HCT116 (cell line): ENCODE measurements at regions not wholly inside any gene's neighbourhood (a gene's known extent, or its start where the extent isn't known, plus 50 kb on each side); places are given as distances from the start of the nearest gene placed in this dataset.

Source experiments
- ATAC-seq: fragments of 200-7000 bp; cut with Tn5 transposase; 2 replicates; pipeline ENCODE4 v1.9.1; 2020; ENCODE audit warnings: mild to moderate bottlenecking, moderate library complexity
- BruUV-seq: library from RNA; stranded (reverse); fragments of 400-500 nt; replicated peaks from 2 replicates; lab custom pipeline; 2021; lab: Mats Ljungman, UMichigan
- CTCF ChIA-PET: fragments of 300-600 bp; sonication (Branson Sonifier 250); formaldehyde crosslinking; loops from one replicate; lab custom pipeline; 2021; ENCODE audit warnings: antibody characterized with exemption; lab: Charles Lee
- POLR2A ChIA-PET: fragments of 300-600, 350-600 bp; sonication (Branson Sonifier 250); formaldehyde crosslinking; loops from one replicate; lab custom pipeline; 2021; ENCODE audit warnings: antibody characterized with exemption; lab: Charles Lee
- RAD21 ChIA-PET, 2 experiments: fragments of 300-600 bp; sonication (Branson Sonifier 250); formaldehyde crosslinking; loops; one replicate each; lab custom pipeline; 2023; ENCODE audit warnings: low total read pairs in 2 of 2; ENCODE audit not compliant: uncharacterized antibody in 2 of 2, unreplicated experiment in 2 of 2, low non-redundant PET in 1 of 2; lab: Charles Lee
- DNase-seq: peaks from one replicate; pipeline ENCODE4 v3.0.0-alpha.2; 2010; ENCODE audit warnings: low read depth, low spot score
- H2AFZ ChIP-seq: fragments of 200-600 bp; shearing (Covaris generic), sonication (generic); 2 replicates; pipeline ENCODE4 v1.6.1; 2017; ENCODE audit warnings: low read depth, mixed run types, mixed read lengths, antibody characterized with exemption, low read length; ENCODE audit not compliant: poor library complexity, severe bottlenecking
- H3K27ac ChIP-seq: 2 replicates; pipeline ENCODE4 v1.5.1; 2012; ENCODE audit warnings: low read depth, low read length
- H3K27me3 ChIP-seq: fragments of 200-600 bp; sonication (generic); 2 replicates; pipeline ENCODE4 v1.6.1; 2016; ENCODE audit warnings: mixed run types, low read length, mixed read lengths; ENCODE audit not compliant: insufficient read depth
- H3K36me3 ChIP-seq, 2 experiments: fragments of 200-500 bp in 1 of 2; fragments of 200-600 bp in 1 of 2; sonication (Bioruptor generic) in 1 of 2; sonication (generic) in 1 of 2; 2 replicates each; pipeline versions ENCODE4 v1.5.1 to v1.6.1; 2014 to 2016; ENCODE audit warnings: low read length in 2 of 2, inconsistent platforms in 1 of 2, mixed read lengths in 1 of 2, mixed run types in 1 of 2; ENCODE audit not compliant: insufficient read depth in 2 of 2, control insufficient read depth in 1 of 2
- H3K4me1 ChIP-seq, 2 experiments: fragments of 200-600 bp in 1 of 2; sonication (generic) in 1 of 2; 2 replicates each; pipeline versions ENCODE4 v1.5.1 to v1.6.1; 2012 to 2017; ENCODE audit warnings: low read length in 2 of 2, inconsistent platforms in 1 of 2, mild to moderate bottlenecking in 1 of 2, mixed read lengths in 1 of 2, mixed run types in 1 of 2, moderate library complexity in 1 of 2; ENCODE audit not compliant: insufficient read depth in 2 of 2, control insufficient read depth in 1 of 2
- H3K4me2 ChIP-seq: fragments of 200-600 bp; sonication (generic); 2 replicates; pipeline ENCODE4 v1.6.1; 2017; ENCODE audit warnings: mixed run types, low read length, mixed read lengths
- H3K4me3 ChIP-seq, 2 experiments: fragments of 200-600 bp in 1 of 2; sonication (generic) in 1 of 2; replicated peaks in 1 of 2; 2 replicates each; pipeline ENCODE4 v1.5.1; 2011 to 2016; ENCODE audit warnings: low read length in 2 of 2, control low read depth in 1 of 2, low read depth in 1 of 2, mild to moderate bottlenecking in 1 of 2, mixed read lengths in 1 of 2, mixed run types in 1 of 2
- H3K79me2 ChIP-seq: fragments of 200-600 bp; sonication (generic); 2 replicates; pipeline ENCODE4 v1.6.1; 2017; ENCODE audit warnings: mild to moderate bottlenecking, mixed run types, low read length, moderate library complexity, mixed read lengths; ENCODE audit not compliant: insufficient read depth
- H3K9ac ChIP-seq: fragments of 200-600 bp; sonication (generic); 2 replicates; pipeline ENCODE4 v1.6.1; 2016; ENCODE audit warnings: low read length, mixed read lengths
- H3K9me2 ChIP-seq: fragments of 200-600 bp; sonication (generic), shearing (Covaris generic); 2 replicates; pipeline ENCODE4 v1.6.1; 2017; ENCODE audit warnings: mixed run types, mild to moderate bottlenecking, moderate library complexity; ENCODE audit not compliant: insufficient read depth
- H3K9me3 ChIP-seq, 2 experiments: fragments of 200-500 bp in 1 of 2; fragments of 200-600 bp in 1 of 2; sonication (Bioruptor generic) in 1 of 2; sonication (generic) in 1 of 2; 2 replicates each; pipeline ENCODE4 v1.6.1; 2014 to 2017; ENCODE audit warnings: low read length in 2 of 2, mixed read lengths in 2 of 2, inconsistent platforms in 1 of 2, low read depth in 1 of 2, mild to moderate bottlenecking in 1 of 2, mixed run types in 1 of 2, moderate library complexity in 1 of 2; ENCODE audit not compliant: control insufficient read depth in 1 of 2, insufficient read depth in 1 of 2
- H4K20me1 ChIP-seq: fragments of 200-600 bp; sonication (generic), shearing (Covaris generic); 2 replicates; pipeline ENCODE4 v1.6.1; 2017; ENCODE audit warnings: mixed run types, mild to moderate bottlenecking, moderate library complexity; ENCODE audit not compliant: insufficient read depth
- CBX3 ChIP-seq: IDR thresholded peaks from 2 replicates; pipeline ENCODE4 v1.6.1; 2012; ENCODE audit warnings: low read depth
- EZH2phosphoT487 ChIP-seq: fragments of 200-600 bp; IDR thresholded peaks from 2 replicates; pipeline ENCODE4 v1.6.1; 2018; ENCODE audit warnings: antibody characterized with exemption, borderline replicate concordance
- POLR2A ChIP-seq: IDR thresholded peaks from 2 replicates; pipeline ENCODE4 v1.7.0; 2011; ENCODE audit warnings: borderline replicate concordance; ENCODE audit not compliant: insufficient read depth, insufficient read length; ENCODE audit errors: extremely low read depth
- RAD21 ChIP-seq: IDR thresholded peaks from 2 replicates; pipeline ENCODE4 v1.6.1; 2012; ENCODE audit warnings: low read depth, mild to moderate bottlenecking
- intact Hi-C: fragments of 100-400 bp; cut with micrococcal nuclease; formaldehyde crosslinking; loops from 2 replicates; pipeline ENCODE4 v1.10.0; 2022

GRCh38 chr6:1536526-1537429, 72.9 kb upstream of the FOXC1 start:
- no peaks in the 10 kb centered on the region for H3K9me2 ChIP-seq
- no peak overlapping the region for H3K9ac ChIP-seq
- ATAC-seq (no peak), DNase-seq (no peak)
- no peak overlapping the region for H3K27ac ChIP-seq
- BruUV-seq, result no TSS peak
- POLR2A ChIA-PET, result no interaction called here
- H2AFZ ChIP-seq, result no peak overlapping the region
- no peaks in the 10 kb centered on the region for H3K79me2 ChIP-seq
- CTCF ChIA-PET, result no interaction called here
- RAD21 ChIA-PET, result no interaction called here
- H3K4me2 ChIP-seq, result no peak overlapping the region
- H3K27me3 ChIP-seq, result no peaks in the 10 kb centered on the region
- H3K36me3 ChIP-seq, result no peaks in the 10 kb centered on the region
- H3K4me3 ChIP-seq, result no peak overlapping the region
- TF ChIP-seq EZH2phosphoT487, result no peak
- TF ChIP-seq RAD21, result no peak
- no peak for TF ChIP-seq CBX3
- no peaks in the 10 kb centered on the region for H3K9me3 ChIP-seq
- no peaks in the 10 kb centered on the region for H4K20me1 ChIP-seq
- intact Hi-C loops, result no loop called here
- H3K4me1 ChIP-seq, result peaks cover 0 to 8% of the 10 kb centered on the region in 2 experiments; a peak in 2 of 4 replicates

- no peaks in the 10 kb centered on the region for H3K9me2 ChIP-seq
- H3K79me2 ChIP-seq, result no peaks in the 10 kb centered on the region
- no peaks in the 10 kb centered on the region for H3K36me3 ChIP-seq
- H3K4me1 ChIP-seq, result peaks cover 0 to 8% of the 10 kb centered on the region in 2 experiments; a peak in 2 of 4 replicates
- no peak overlapping the region for H3K4me3 ChIP-seq
- BruUV-seq, result no TSS peak
- intact Hi-C loops, result no loop called here
- H4K20me1 ChIP-seq, result no peaks in the 10 kb centered on the region
- no peak overlapping the region for H3K4me2 ChIP-seq
- no peak for TF ChIP-seq POLR2A
- H3K27me3 ChIP-seq, result no peaks in the 10 kb centered on the region
- H3K9me3 ChIP-seq, result no peaks in the 10 kb centered on the region
- H3K27ac ChIP-seq, result no peak overlapping the region
- no peak overlapping the region for H2AFZ ChIP-seq
- no peak overlapping the region for H3K9ac ChIP-seq
- CTCF ChIA-PET, result no interaction called here
- ATAC-seq (no peak), DNase-seq (no peak)
- RAD21 ChIA-PET, result no interaction called here
- POLR2A ChIA-PET, result no interaction called here
Observed at GRCh38 chr6:1538369-1538768, 71.3 kb upstream of the FOXC1 start.
